H1 (cell line): ENCODE measurements at regions not wholly inside any gene's neighbourhood (a gene's known extent, or its start where the extent isn't known, plus 50 kb on each side); places are given as distances from the start of the nearest gene placed in this dataset.

Experiments used
- CTCF ChIA-PET: fragments of 300-600 bp; sonication (Branson Sonifier 250); formaldehyde crosslinking; loops from one replicate; lab custom pipeline; 2021; ENCODE audit not compliant: partially characterized antibody; lab: Charles Lee
- POLR2A ChIA-PET: fragments of 300-600 bp; sonication (Branson Sonifier 250); formaldehyde crosslinking; loops from one replicate; lab custom pipeline; 2021; ENCODE audit warnings: inconsistent platforms; ENCODE audit not compliant: partially characterized antibody; lab: Charles Lee
- DNase-seq, 2 experiments: peaks; one replicate each; pipeline versions ENCODE4 v3.0.0 to v3.0.0-alpha.2; 2010 to 2022; ENCODE audit warnings: low spot score in 2 of 2, low read depth in 1 of 2, mixed read lengths in 1 of 2
- FAIRE-seq: peaks from 2 replicates; lab custom pipeline; 2011; peaks lifted over from hg19 to GRCh38; lab: Jason Lieb, UNC
- H2AFZ ChIP-seq: 2 replicates; pipeline ENCODE4 v1.8.1; 2012; ENCODE audit warnings: low read length, inconsistent platforms
- H2AK5ac ChIP-seq: 2 replicates; pipeline ENCODE4 v1.6.1; 2013; ENCODE audit warnings: low read depth, low read length
- H2BK120ac ChIP-seq: replicated peaks from 2 replicates; pipeline ENCODE3; 2013; ENCODE audit warnings: low read depth, low read length, inconsistent platforms
- H2BK12ac ChIP-seq: 2 replicates; pipeline ENCODE4 v1.6.1; 2013; ENCODE audit warnings: low read depth, low read length
- H2BK15ac ChIP-seq: 2 replicates; pipeline ENCODE4 v1.6.1; 2013; ENCODE audit warnings: low read length
- H2BK20ac ChIP-seq: 2 replicates; pipeline ENCODE4 v1.6.1; 2013; ENCODE audit warnings: low read length
- H2BK5ac ChIP-seq: 2 replicates; pipeline ENCODE4 v1.6.1; 2013; ENCODE audit warnings: low read depth, low read length
- H3K14ac ChIP-seq: 2 replicates; pipeline ENCODE4 v1.6.1; 2013; ENCODE audit warnings: inconsistent platforms; ENCODE audit not compliant: insufficient read length
- H3K18ac ChIP-seq: 2 replicates; pipeline ENCODE4 v1.6.1; 2013; ENCODE audit warnings: low read length; ENCODE audit errors: extremely low read depth
- H3K23ac ChIP-seq: 2 replicates; pipeline ENCODE4 v1.6.1; 2013; ENCODE audit warnings: inconsistent platforms; ENCODE audit not compliant: insufficient read length
- H3K23me2 ChIP-seq: 2 replicates; pipeline ENCODE4 v1.6.1; 2013; ENCODE audit warnings: low read depth, low read length
- H3K27ac ChIP-seq: 2 replicates; pipeline ENCODE4 v1.6.1; 2011; ENCODE audit warnings: low read depth, low read length, inconsistent platforms
- H3K27me3 ChIP-seq, 4 experiments: replicated peaks in 1 of 4; 1 replicate in 1 of 4; 2 replicates in 3 of 4; pipeline versions ENCODE4 v1.6.1 to v1.8.1; 2011 to 2013; ENCODE audit warnings: low read length in 3 of 4, mild to moderate bottlenecking in 3 of 4, inconsistent platforms in 2 of 4, mixed read lengths in 2 of 4, moderate library complexity in 1 of 4; ENCODE audit not compliant: control insufficient read depth in 3 of 4, insufficient read depth in 3 of 4; ENCODE audit errors: extremely low read depth in 1 of 4
- H3K36me3 ChIP-seq, 4 experiments: 2 replicates each; pipeline versions ENCODE4 v1.6.1 to v1.8.1; 2011 to 2013; ENCODE audit warnings: mild to moderate bottlenecking in 4 of 4, low read length in 3 of 4, moderate library complexity in 2 of 4, control low read depth in 1 of 4, inconsistent platforms in 1 of 4; ENCODE audit not compliant: insufficient read depth in 4 of 4, control insufficient read depth in 2 of 4
- H3K4ac ChIP-seq: replicated peaks from 2 replicates; pipeline ENCODE3; 2013; ENCODE audit warnings: low read length, low read depth, mixed read lengths, inconsistent platforms; ENCODE audit not compliant: insufficient read length
- H3K4me1 ChIP-seq, 4 experiments: replicated peaks in 1 of 4; 1 replicate in 1 of 4; 2 replicates in 3 of 4; pipeline versions ENCODE4 v1.6.1 to v1.8.1; 2011 to 2013; ENCODE audit warnings: low read length in 3 of 4, inconsistent platforms in 2 of 4, mixed read lengths in 1 of 4; ENCODE audit not compliant: insufficient read depth in 4 of 4, control insufficient read depth in 3 of 4
- H3K4me2 ChIP-seq, 2 experiments: 2 replicates each; pipeline versions ENCODE4 v1.6.1 to v1.8.1; 2011 to 2013; ENCODE audit warnings: low read depth in 2 of 2, low read length in 2 of 2, control low read depth in 1 of 2, inconsistent platforms in 1 of 2, mild to moderate bottlenecking in 1 of 2; ENCODE audit not compliant: insufficient read depth in 1 of 2
- H3K4me3 ChIP-seq, 4 experiments: fragments of 200-600, 300-600 bp in 1 of 4; sonication (generic), shearing (Covaris generic), sonication (Bioruptor Twin) in 1 of 4; 2 replicates each; pipeline versions ENCODE4 v1.5.1 to v1.8.1; 2011 to 2016; ENCODE audit warnings: low read length in 4 of 4, low read depth in 3 of 4, control low read depth in 2 of 4, inconsistent platforms in 2 of 4, mild to moderate bottlenecking in 2 of 4, mixed read lengths in 1 of 4, moderate library complexity in 1 of 4; ENCODE audit not compliant: insufficient read depth in 2 of 4; ENCODE audit errors: extremely low read depth in 1 of 4
- H3K56ac ChIP-seq: replicated peaks from 2 replicates; pipeline ENCODE3; 2013; ENCODE audit warnings: low read depth, mild to moderate bottlenecking, mixed read lengths, low read length, inconsistent platforms; ENCODE audit not compliant: insufficient read length
- H3K79me1 ChIP-seq: 2 replicates; pipeline ENCODE4 v1.6.1; 2013; ENCODE audit warnings: low read depth, low read length, control low read depth
- H3K79me2 ChIP-seq, 2 experiments: 2 replicates each; pipeline versions ENCODE4 v1.6.1 to v1.8.1; 2012 to 2013; ENCODE audit warnings: low read length in 2 of 2, mild to moderate bottlenecking in 2 of 2, inconsistent platforms in 1 of 2; ENCODE audit not compliant: insufficient read depth in 2 of 2, control insufficient read depth in 1 of 2
- H3K9ac ChIP-seq, 4 experiments: replicated peaks in 1 of 4; 1 replicate in 1 of 4; 2 replicates in 3 of 4; pipeline versions ENCODE4 v1.6.1 to v1.8.1; 2011 to 2013; ENCODE audit warnings: low read depth in 3 of 4, low read length in 3 of 4, control low read depth in 2 of 4, mild to moderate bottlenecking in 2 of 4, moderate library complexity in 2 of 4, inconsistent platforms in 1 of 4; ENCODE audit errors: extremely low read depth in 1 of 4
- H3K9me3 ChIP-seq, 2 experiments: 2 replicates each; pipeline versions ENCODE4 v1.6.1 to v1.8.1; 2012 to 2013; ENCODE audit warnings: mild to moderate bottlenecking in 2 of 2, moderate library complexity in 2 of 2, control low read depth in 1 of 2, inconsistent platforms in 1 of 2, low read depth in 1 of 2, low read length in 1 of 2, mixed read lengths in 1 of 2; ENCODE audit not compliant: insufficient read depth in 2 of 2
- H4K20me1 ChIP-seq, 2 experiments: replicated peaks in 1 of 2; 2 replicates each; pipeline versions ENCODE3 to v1.8.1; 2011 to 2013; ENCODE audit warnings: inconsistent platforms in 2 of 2, low read length in 2 of 2, mild to moderate bottlenecking in 1 of 2; ENCODE audit not compliant: insufficient read depth in 2 of 2, control insufficient read depth in 1 of 2
- H4K5ac ChIP-seq: 2 replicates; pipeline ENCODE4 v1.6.1; 2013; ENCODE audit warnings: low read length, low read depth, mixed read lengths, inconsistent platforms; ENCODE audit not compliant: insufficient read length
- H4K8ac ChIP-seq: 2 replicates; pipeline ENCODE4 v1.8.0; 2013; ENCODE audit warnings: mild to moderate bottlenecking, moderate library complexity, low read length, inconsistent platforms; ENCODE audit not compliant: insufficient read depth; ENCODE audit errors: extremely low read depth
- H4K91ac ChIP-seq: replicated peaks from 2 replicates; pipeline ENCODE3; 2013; ENCODE audit warnings: low read length, mixed read lengths, inconsistent platforms; ENCODE audit not compliant: insufficient read length
- ASH2L ChIP-seq: fragments of 200-600, 300-600 bp; sonication (generic); IDR thresholded peaks from one replicate; pipeline ENCODE4 v1.7.1; 2017; ENCODE audit warnings: low read length
- ATF2 ChIP-seq: IDR thresholded peaks from 2 replicates; pipeline ENCODE4 v1.6.1; 2012; ENCODE audit warnings: low read length, inconsistent platforms
- CBX5 ChIP-seq: fragments of 300-800, 300-1000 bp; sonication (generic); IDR thresholded peaks from 2 replicates; pipeline ENCODE4 v1.7.1; 2016; ENCODE audit warnings: antibody characterized with exemption, low read length, low read depth
- EP300 ChIP-seq, 2 experiments: IDR thresholded peaks; 1 replicate in 1 of 2; 2 replicates in 1 of 2; pipeline ENCODE4 v1.6.1; 2011 to 2012; ENCODE audit warnings: low read depth in 2 of 2, low read length in 2 of 2, mild to moderate bottlenecking in 2 of 2, borderline replicate concordance in 1 of 2, inconsistent platforms in 1 of 2, moderate library complexity in 1 of 2
- EZH2 ChIP-seq: fragments of 200-600 bp; sonication (generic); IDR thresholded peaks from 2 replicates; pipeline ENCODE4 v1.7.1; 2012; ENCODE audit warnings: low read depth, mild to moderate bottlenecking, moderate library complexity, low read length, inconsistent platforms; ENCODE audit not compliant: severe bottlenecking
- KDM5A ChIP-seq: fragments of 200-600 bp; IDR thresholded peaks from 2 replicates; pipeline ENCODE4 v1.7.1; 2012; ENCODE audit warnings: mild to moderate bottlenecking, low read length, inconsistent platforms, mixed read lengths
- POLR2A ChIP-seq, 2 experiments: IDR thresholded peaks; 1 replicate in 1 of 2; 2 replicates in 1 of 2; pipeline ENCODE4 v1.6.1; 2011; ENCODE audit warnings: low read depth in 2 of 2, low read length in 2 of 2, mild to moderate bottlenecking in 2 of 2; ENCODE audit errors: control extremely low read depth in 1 of 2
- POU5F1 ChIP-seq: IDR thresholded peaks from 2 replicates; pipeline ENCODE4 v1.6.1; 2011; ENCODE audit warnings: low read depth, mild to moderate bottlenecking, low read length, moderate library complexity
- TAF1 ChIP-seq: IDR thresholded peaks from 2 replicates; pipeline ENCODE4 v1.6.1; 2011; ENCODE audit warnings: mild to moderate bottlenecking, low read depth, low read length
- YY1 ChIP-seq: IDR thresholded peaks from 2 replicates; pipeline ENCODE4 v1.6.1; 2011; ENCODE audit warnings: low read depth, mild to moderate bottlenecking, low read length
- WGBS, 2 experiments: shearing (Covaris generic) in 1 of 2; methylation state at CpG; one replicate each; pipeline versions ENCODE4 v1.1.6 to v1.1.7; 2013 to 2015; ENCODE audit warnings: low lambda C conversion rate in 2 of 2, mixed read lengths in 2 of 2, inconsistent platforms in 1 of 2, low coverage in 1 of 2, missing lambda C conversion rate in 1 of 2; ENCODE audit not compliant: insufficient replicate concordance in 2 of 2, insufficient coverage in 1 of 2, insufficient read length in 1 of 2; ENCODE audit errors: extremely low coverage in 1 of 2, missing lambda C conversion rate in 1 of 2; 5-methylcytosine and 5-hydroxymethylcytosine counted together

- Histone ChIP-seq H3K4me2 (no peak overlapping the region), H2BK120ac (no peak overlapping the region), H3K56ac (no peak overlapping the region), H3K14ac (no peak overlapping the region), H4K8ac (no peak overlapping the region), H3K4me3 (no peak overlapping the region), H2BK12ac (no peak overlapping the region), H3K18ac (no peak overlapping the region), H2BK15ac (no peak overlapping the region), H3K27ac (no peak overlapping the region), H2BK5ac (no peak overlapping the region), H4K5ac (no peak overlapping the region), H3K23me2 (no peaks in the 10 kb centered on the region), H3K4ac (no peak overlapping the region), H3K79me1 (no peaks in the 10 kb centered on the region), H3K23ac (no peak overlapping the region), H3K36me3 (no peaks in the 10 kb centered on the region), H2AFZ (no peak overlapping the region), H2AK5ac (no peak overlapping the region), H3K27me3 (peaks cover 0 to 2% (median 0%) of the 10 kb centered on the region in 4 experiments; a peak in 1 of 7 replicates), H3K79me2 (no peaks in the 10 kb centered on the region), H4K91ac (no peak overlapping the region), H3K9ac (no peak overlapping the region), H3K4me1 (peaks cover 0 to 11% (median 5%) of the 10 kb centered on the region in 4 experiments; a peak in 6 of 7 replicates), H2BK20ac (no peak overlapping the region), H3K9me3 (no peaks in the 10 kb centered on the region), H4K20me1 (no peaks in the 10 kb centered on the region)
- FAIRE-seq, result no peak
- POLR2A ChIA-PET, result no interaction called here
- TF ChIP-seq ATF2 (no peak), EP300 (IDR thresholded peaks at IDR 0.05; ENCODE audit: borderline replicate concordance in 1 of 2, low read depth in 2 of 2, low read length in 2 of 2) (no peak), EZH2 (no peak), CBX5 (no peak), KDM5A (no peak), POLR2A (IDR thresholded peaks at IDR 0.05; ENCODE audit: control extremely low read depth in 1 of 2, low read depth in 2 of 2, low read length in 2 of 2) (no peak), ASH2L (no peak), POU5F1 (no peak), YY1 (no peak), TAF1 (no peak)
- CTCF ChIA-PET, result interaction anchor here (1.0 to 1.2 kb wide), 5 partner anchors 11 to 298 kb away, joined by 3 to 9 read pairs (median 4); no protein-coding TSS in a partner anchor
- DNase-seq, result no peak
- 90% methylated on average over 2 of the region's 2 CpGs; no CpG with 5 or more reads in 1 of the 2 experiments for WGBS, 2 experiments
Observed at GRCh38 chr7:36015733-36016132, 137.3 kb upstream of the EEPD1 start.
